Parathyroid adenoma (tissue), 2 donors: ENCODE measurements at regions not wholly inside any gene's neighbourhood (a gene's known extent, or its start where the extent isn't known, plus 50 kb on each side); places are given as distances from the start of the nearest gene placed in this dataset.

Experiments
- H2AFZ ChIP-seq: fragments of 300-600 bp; sonication (generic); one replicate; pipeline ENCODE4 v1.7.0; 2017; ENCODE audit warnings: antibody characterized with exemption, mild to moderate bottlenecking
- H3K27ac ChIP-seq: fragments of 300-600 bp; sonication (generic); one replicate; pipeline ENCODE4 v1.7.0; 2017
- H3K27me3 ChIP-seq: fragments of 300-600 bp; sonication (generic); one replicate; pipeline ENCODE4 v1.7.0; 2017; ENCODE audit warnings: low read length; ENCODE audit not compliant: control insufficient read depth, insufficient read depth
- H3K36me3 ChIP-seq: fragments of 300-600 bp; sonication (generic); one replicate; pipeline ENCODE4 v1.7.0; 2017; ENCODE audit warnings: low read length; ENCODE audit not compliant: control insufficient read depth, insufficient read depth
- H3K4me1 ChIP-seq: fragments of 300-600 bp; sonication (generic); one replicate; pipeline ENCODE4 v1.7.0; 2017; ENCODE audit warnings: control low read depth
- H3K4me2 ChIP-seq: fragments of 300-600 bp; sonication (generic); one replicate; pipeline ENCODE4 v1.7.0; 2017; ENCODE audit warnings: low read length
- H3K4me3 ChIP-seq: fragments of 300-600 bp; sonication (generic); one replicate; pipeline ENCODE4 v1.7.0; 2017; ENCODE audit warnings: low read depth, low read length
- H3K79me2 ChIP-seq: fragments of 300-600 bp; sonication (generic); one replicate; pipeline ENCODE4 v1.7.0; 2017; ENCODE audit warnings: control low read depth
- H3K9ac ChIP-seq: fragments of 300-600 bp; sonication (generic); one replicate; pipeline ENCODE4 v1.7.0; 2017; ENCODE audit warnings: mild to moderate bottlenecking
- H3K9me3 ChIP-seq: fragments of 300-600 bp; sonication (generic); one replicate; pipeline ENCODE4 v1.7.0; 2017; ENCODE audit warnings: low read length; ENCODE audit not compliant: control insufficient read depth
- CTCF ChIP-seq: fragments of 300-600 bp; sonication (generic); IDR thresholded peaks from one replicate; pipeline ENCODE4 v1.7.0; 2017; ENCODE audit warnings: antibody characterized with exemption, mild to moderate bottlenecking
- donor health status: primary hyperparathyroidism.

GRCh38 chr2:150274108-150274507 lies 213.4 kb downstream of the RND3 start:
- Histone ChIP-seq H3K9ac (no peak overlapping the region), H3K4me3 (no peak overlapping the region), H2AFZ (no peak overlapping the region), H3K79me2 (no peaks in the 10 kb centered on the region), H3K27ac (no peak overlapping the region), H3K4me2 (no peak overlapping the region), H3K9me3 (no peaks in the 10 kb centered on the region), H3K36me3 (no peaks in the 10 kb centered on the region), H3K27me3 (no peaks in the 10 kb centered on the region), H3K4me1 (no peaks in the 10 kb centered on the region)
- TF ChIP-seq CTCF, result no peak

GRCh38 chr2:150271952-150272802 lies 215.3 kb downstream of the RND3 start:
- Histone ChIP-seq H3K4me3 (no peak overlapping the region), H3K36me3 (no peaks in the 10 kb centered on the region), H3K4me1 (no peaks in the 10 kb centered on the region), H3K4me2 (no peak overlapping the region), H3K27me3 (no peaks in the 10 kb centered on the region), H3K79me2 (no peaks in the 10 kb centered on the region), H3K27ac (no peak overlapping the region), H3K9ac (no peak overlapping the region), H3K9me3 (no peaks in the 10 kb centered on the region), H2AFZ (no peak overlapping the region)
- no peak for TF ChIP-seq CTCF

GRCh38 chr2:150267651-150268415 lies 219.6 kb downstream of the RND3 start:
- no peak overlapping the region for H3K27ac ChIP-seq
- H3K9me3 ChIP-seq, result no peaks in the 10 kb centered on the region
- H3K4me2 ChIP-seq, result no peak overlapping the region
- H3K9ac ChIP-seq, result no peak overlapping the region
- no peaks in the 10 kb centered on the region for H3K4me1 ChIP-seq
- no peaks in the 10 kb centered on the region for H3K36me3 ChIP-seq
- no peak for TF ChIP-seq CTCF
- H2AFZ ChIP-seq, result no peak overlapping the region
- no peaks in the 10 kb centered on the region for H3K79me2 ChIP-seq
- H3K27me3 ChIP-seq, result no peaks in the 10 kb centered on the region
- no peak overlapping the region for H3K4me3 ChIP-seq

GRCh38 chr2:150266931-150267330 lies 220.5 kb downstream of the RND3 start:
- Histone ChIP-seq H3K9ac (no peak overlapping the region), H3K36me3 (no peaks in the 10 kb centered on the region), H3K27me3 (no peaks in the 10 kb centered on the region), H3K4me2 (no peak overlapping the region), H2AFZ (no peak overlapping the region), H3K27ac (no peak overlapping the region), H3K4me3 (no peak overlapping the region), H3K4me1 (no peaks in the 10 kb centered on the region), H3K9me3 (no peaks in the 10 kb centered on the region), H3K79me2 (no peaks in the 10 kb centered on the region)
- no peak for TF ChIP-seq CTCF
